H1 (cell line): ENCODE measurements at regions not wholly inside any gene's neighbourhood (a gene's known extent, or its start where the extent isn't known, plus 50 kb on each side); places are given as distances from the start of the nearest gene placed in this dataset.

Source experiments
- ASH2L ChIP-seq: fragments of 200-600, 300-600 bp; sonication (generic); IDR thresholded peaks from one replicate; pipeline ENCODE4 v1.7.1; 2017; ENCODE audit warnings: low read length
- CEBPB ChIP-seq: IDR thresholded peaks from 2 replicates; pipeline ENCODE4 v1.6.1; 2012; ENCODE audit warnings: low read depth, low read length
- GTF2F1 ChIP-seq: IDR thresholded peaks from 2 replicates; pipeline ENCODE4 v1.6.1; 2012; ENCODE audit warnings: low read depth, low read length, improper control_type of control experiment, borderline replicate concordance
- JUN ChIP-seq: IDR thresholded peaks from 2 replicates; pipeline ENCODE4 v1.6.1; 2011; ENCODE audit warnings: low read depth, mild to moderate bottlenecking, improper control_type of control experiment, low read length
- KDM5A ChIP-seq: fragments of 200-600 bp; IDR thresholded peaks from 2 replicates; pipeline ENCODE4 v1.7.1; 2012; ENCODE audit warnings: mild to moderate bottlenecking, low read length, inconsistent platforms, mixed read lengths
- SP4 ChIP-seq: IDR thresholded peaks from 2 replicates; pipeline ENCODE4 v1.6.1; 2012; ENCODE audit warnings: low read length, inconsistent platforms
- SUZ12 ChIP-seq: fragments of 200-600 bp; sonication (generic); IDR thresholded peaks from 2 replicates; pipeline ENCODE4 v1.6.1; 2012; ENCODE audit warnings: mild to moderate bottlenecking, inconsistent platforms, low read length, moderate library complexity, mixed read lengths

GRCh38 chr7:25385506-25386136, 157.3 kb upstream of the NPVF start (continued):
- TF ChIP-seq KDM5A: no peak
- no peak for TF ChIP-seq SP4
- TF ChIP-seq ASH2L: no peak
- no peak for TF ChIP-seq GTF2F1
- TF ChIP-seq SUZ12: no peak
- no peak for TF ChIP-seq CEBPB
- TF ChIP-seq JUN: no peak
- TF ChIP-seq, all 59 proteins: peak for 0
